ENCODE measurements at regions not wholly inside any gene's neighbourhood (a gene's known extent, or its start where the extent isn't known, plus 50 kb on each side); places are given as distances from the start of the nearest gene placed in this dataset.

DNA sequence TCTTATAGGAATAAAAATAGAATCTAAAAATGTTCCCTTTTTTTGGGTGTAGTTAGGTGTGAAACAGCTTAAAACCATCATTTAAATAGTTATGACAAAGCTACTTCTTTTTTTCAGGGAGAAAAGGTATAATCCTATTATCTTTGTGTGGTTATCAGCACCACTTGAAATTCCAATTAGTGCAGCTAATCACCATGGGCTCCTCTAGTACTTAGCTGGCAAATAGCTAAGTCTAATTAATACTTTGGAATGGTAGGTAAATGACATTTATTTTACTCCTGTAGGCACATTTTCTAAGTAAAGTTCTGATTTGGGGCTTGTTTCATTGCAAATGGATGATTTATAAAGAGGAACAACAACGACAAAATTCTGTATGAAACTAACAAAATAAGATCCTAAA is 132.6 kb downstream of the OLFM4 start:
- no peak for TF ChIP-seq CTCF (IDR thresholded peaks at IDR 0.05)
- TF ChIP-seq POLR2A (IDR thresholded peaks at IDR 0.05): no peak

Data from tibial nerve (tissue), 3 donors.